Naive B cell (primary cell): ENCODE measurements at regions not wholly inside any gene's neighbourhood (a gene's known extent, or its start where the extent isn't known, plus 50 kb on each side); places are given as distances from the start of the nearest gene placed in this dataset.

Source experiments
- ATAC-seq, 2 donors: fragments of 150-1000 bp; cut with Tn5 transposase; 2 replicates each; pipeline ENCODE4 v1.10.0; 2021; ENCODE audit warnings: low read depth in 2 of 2, mild to moderate bottlenecking in 2 of 2, moderate library complexity in 2 of 2
- DNase-seq: peaks from one replicate; pipeline ENCODE4 v3.0.0; 2022
- H3K27ac Mint-ChIP-seq, 6 donors: one replicate each; pipeline ENCODE4 v1.8.0; 2020 to 2022; ENCODE audit warnings: mild to moderate bottlenecking in 6 of 6, mixed read lengths in 6 of 6, moderate library complexity in 5 of 6, inconsistent platforms in 2 of 6
- H3K27me3 Mint-ChIP-seq, 3 donors: one replicate each; pipeline ENCODE4 v1.8.0; 2021 to 2022; ENCODE audit warnings: mixed read lengths in 3 of 3, mild to moderate bottlenecking in 1 of 3
- H3K36me3 Mint-ChIP-seq, 2 donors: one replicate each; pipeline ENCODE4 v1.8.0; 2020 to 2022; ENCODE audit warnings: mixed read lengths in 2 of 2, inconsistent platforms in 1 of 2, mild to moderate bottlenecking in 1 of 2
- H3K4me1 Mint-ChIP-seq, 3 donors: one replicate each; pipeline ENCODE4 v1.8.0; 2020 to 2022; ENCODE audit warnings: mixed read lengths in 3 of 3, inconsistent platforms in 1 of 3, mild to moderate bottlenecking in 1 of 3, moderate library complexity in 1 of 3
- H3K4me3 Mint-ChIP-seq, 8 donors: one replicate each; pipeline ENCODE4 v1.8.0; 2020 to 2022; ENCODE audit warnings: mild to moderate bottlenecking in 8 of 8, mixed read lengths in 8 of 8, moderate library complexity in 8 of 8, inconsistent platforms in 2 of 8
- H3K9me3 Mint-ChIP-seq, 7 donors: one replicate each; pipeline ENCODE4 v1.8.0; 2020 to 2022; ENCODE audit warnings: mixed read lengths in 7 of 7, mild to moderate bottlenecking in 5 of 7, inconsistent platforms in 2 of 7, moderate library complexity in 1 of 7

- H3K4me1 Mint-ChIP-seq: no peaks in the 10 kb centered on the region
- no peaks in the 10 kb centered on the region for H3K36me3 Mint-ChIP-seq
- no peak for DNase-seq
- H3K27me3 Mint-ChIP-seq: peaks cover 9 to 33% (median 10%) of the 10 kb centered on the region in 3 donors
- H3K27ac Mint-ChIP-seq: no peak overlapping the region
- peaks cover 0 to 6% (median 0%) of the 10 kb centered on the region in 7 donors for H3K9me3 Mint-ChIP-seq
- no peak for ATAC-seq
- no peak overlapping the region for H3K4me3 Mint-ChIP-seq
These were observed 379.7 kb upstream of the EEF2KMT start for GRCh38 chr16:5477251-5477650.

GRCh38 chr16:5472552-5472951, 375.0 kb upstream of the EEF2KMT start:
- H3K36me3 Mint-ChIP-seq: no peaks in the 10 kb centered on the region
- H3K27ac Mint-ChIP-seq: no peak overlapping the region
- no peak overlapping the region for H3K4me3 Mint-ChIP-seq
- peaks cover 10 to 22% (median 14%) of the 10 kb centered on the region in 3 donors for H3K27me3 Mint-ChIP-seq
- no peak for ATAC-seq
- H3K4me1 Mint-ChIP-seq: no peaks in the 10 kb centered on the region
- H3K9me3 Mint-ChIP-seq: peaks cover 1 to 24% (median 6%) of the 10 kb centered on the region in 7 donors
- no peak for DNase-seq

GRCh38 chr16:5468488-5468887, 370.9 kb upstream of the EEF2KMT start:
- Mint-ChIP-seq H3K9me3 (peaks cover 1 to 24% (median 6%) of the 10 kb centered on the region in 7 donors), H3K4me3 (no peak overlapping the region), H3K27ac (no peak overlapping the region), H3K4me1 (no peaks in the 10 kb centered on the region), H3K27me3 (peaks cover 14 to 24% (median 16%) of the 10 kb centered on the region in 3 donors), H3K36me3 (no peaks in the 10 kb centered on the region)
- DNase-seq (no peak), ATAC-seq (no peak)

GRCh38 chr16:5467552-5467951, 370.0 kb upstream of the EEF2KMT start:
- H3K9me3 Mint-ChIP-seq: peaks cover 1 to 24% (median 4%) of the 10 kb centered on the region in 7 donors
- H3K27ac Mint-ChIP-seq: no peak overlapping the region
- DNase-seq (no peak), ATAC-seq (no peak)
- no peak overlapping the region for H3K4me3 Mint-ChIP-seq
- no peaks in the 10 kb centered on the region for H3K4me1 Mint-ChIP-seq
- H3K27me3 Mint-ChIP-seq: peaks cover 7 to 24% (median 8%) of the 10 kb centered on the region in 3 donors
- no peaks in the 10 kb centered on the region for H3K36me3 Mint-ChIP-seq

GRCh38 chr16:5466551-5466950, 369.0 kb upstream of the EEF2KMT start:
- peaks cover 0 to 15% (median 3%) of the 10 kb centered on the region in 3 donors for H3K27me3 Mint-ChIP-seq
- ATAC-seq (no peak), DNase-seq (no peak)
- no peaks in the 10 kb centered on the region for H3K36me3 Mint-ChIP-seq
- no peaks in the 10 kb centered on the region for H3K4me1 Mint-ChIP-seq
- no peak overlapping the region for H3K27ac Mint-ChIP-seq
- H3K4me3 Mint-ChIP-seq: no peak overlapping the region
- H3K9me3 Mint-ChIP-seq: peaks cover 1 to 24% (median 4%) of the 10 kb centered on the region in 7 donors

- peaks cover 1 to 24% (median 4%) of the 10 kb centered on the region in 7 donors for H3K9me3 Mint-ChIP-seq
- ATAC-seq: no peak
These were observed 368.1 kb upstream of the EEF2KMT start for GRCh38 chr16:5465714-5466113.

GRCh38 chr16:5463820-5464219, 366.2 kb upstream of the EEF2KMT start:
- ATAC-seq (no peak), DNase-seq (no peak)
- H3K27ac Mint-ChIP-seq: no peak overlapping the region
- H3K9me3 Mint-ChIP-seq: peaks cover 0 to 11% (median under 1%) of the 10 kb centered on the region in 7 donors
- H3K4me1 Mint-ChIP-seq: no peaks in the 10 kb centered on the region
- H3K27me3 Mint-ChIP-seq: peaks cover 0 to 15% (median 4%) of the 10 kb centered on the region in 3 donors
- no peaks in the 10 kb centered on the region for H3K36me3 Mint-ChIP-seq
- no peak overlapping the region for H3K4me3 Mint-ChIP-seq

More at GRCh38 chr16:5465714-5466113, 368.1 kb upstream of the EEF2KMT start:
- Mint-ChIP-seq H3K4me3 (no peak overlapping the region), H3K36me3 (no peaks in the 10 kb centered on the region), H3K4me1 (no peaks in the 10 kb centered on the region), H3K27me3 (peaks cover 0 to 15% (median 3%) of the 10 kb centered on the region in 3 donors), H3K27ac (no peak overlapping the region)
- DNase-seq: no peak

- Mint-ChIP-seq H3K36me3 (no peaks in the 10 kb centered on the region), H3K4me3 (no peak overlapping the region), H3K4me1 (no peaks in the 10 kb centered on the region), H3K27me3 (peaks cover 0 to 15% (median 6%) of the 10 kb centered on the region in 3 donors), H3K9me3 (peaks cover 0 to 9% (median 0%) of the 10 kb centered on the region in 7 donors), H3K27ac (no peak overlapping the region)
- DNase-seq: no peak
- no peak for ATAC-seq
These were observed 364.0 kb upstream of the EEF2KMT start for GRCh38 chr16:5461574-5461973.

- no peak for DNase-seq
- H3K4me3 Mint-ChIP-seq: no peak overlapping the region
- no peak overlapping the region for H3K27ac Mint-ChIP-seq
- H3K4me1 Mint-ChIP-seq: no peaks in the 10 kb centered on the region
- ATAC-seq: no peak
- H3K9me3 Mint-ChIP-seq: peaks cover 0 to 9% (median 0%) of the 10 kb centered on the region in 7 donors
- peaks cover 0 to 15% (median 6%) of the 10 kb centered on the region in 3 donors for H3K27me3 Mint-ChIP-seq
- no peaks in the 10 kb centered on the region for H3K36me3 Mint-ChIP-seq
These were observed 363.5 kb upstream of the EEF2KMT start for GRCh38 chr16:5461141-5461540.

GRCh38 chr16:5460701-5461100, 363.1 kb upstream of the EEF2KMT start:
- Mint-ChIP-seq H3K9me3 (peaks cover 0 to 9% (median 0%) of the 10 kb centered on the region in 7 donors), H3K4me3 (no peak overlapping the region), H3K36me3 (no peaks in the 10 kb centered on the region), H3K27ac (no peak overlapping the region), H3K4me1 (no peaks in the 10 kb centered on the region), H3K27me3 (peaks cover 0 to 10% (median 6%) of the 10 kb centered on the region in 3 donors)
- ATAC-seq (no peak), DNase-seq (no peak)

GRCh38 chr16:5459863-5460262, 362.3 kb upstream of the EEF2KMT start:
- no peak for DNase-seq
- H3K27ac Mint-ChIP-seq: no peak overlapping the region
- H3K27me3 Mint-ChIP-seq: peaks cover 0 to 9% (median 6%) of the 10 kb centered on the region in 3 donors
- H3K4me1 Mint-ChIP-seq: no peaks in the 10 kb centered on the region
- H3K4me3 Mint-ChIP-seq: no peak overlapping the region
- H3K36me3 Mint-ChIP-seq: no peaks in the 10 kb centered on the region
- peaks cover 0 to 12% (median 0%) of the 10 kb centered on the region in 7 donors for H3K9me3 Mint-ChIP-seq
- no peak for ATAC-seq

GRCh38 chr16:5455110-5455509, 357.5 kb upstream of the EEF2KMT start:
- no peaks in the 10 kb centered on the region for H3K4me1 Mint-ChIP-seq
- no peak for ATAC-seq
- H3K36me3 Mint-ChIP-seq: no peaks in the 10 kb centered on the region
- H3K9me3 Mint-ChIP-seq: peaks cover 0 to 14% (median 2%) of the 10 kb centered on the region in 7 donors
- DNase-seq: no peak
- no peak overlapping the region for H3K4me3 Mint-ChIP-seq
- H3K27ac Mint-ChIP-seq: no peak overlapping the region
- H3K27me3 Mint-ChIP-seq: peaks cover 4 to 19% (median 16%) of the 10 kb centered on the region in 3 donors

GRCh38 chr16:5454349-5454748, 356.8 kb upstream of the EEF2KMT start:
- no peak for ATAC-seq
- Mint-ChIP-seq H3K4me1 (no peaks in the 10 kb centered on the region), H3K27me3 (peaks cover 4 to 21% (median 16%) of the 10 kb centered on the region in 3 donors), H3K9me3 (peaks cover 0 to 8% (median 2%) of the 10 kb centered on the region in 7 donors), H3K36me3 (no peaks in the 10 kb centered on the region), H3K4me3 (no peak overlapping the region), H3K27ac (no peak overlapping the region)
- DNase-seq: no peak

GRCh38 chr16:5451641-5452040, 354.0 kb upstream of the EEF2KMT start:
- no peak for ATAC-seq
- H3K4me1 Mint-ChIP-seq: no peaks in the 10 kb centered on the region
- no peak overlapping the region for H3K4me3 Mint-ChIP-seq
- peaks cover 4 to 21% (median 21%) of the 10 kb centered on the region in 3 donors for H3K27me3 Mint-ChIP-seq
- peaks cover 0 to 20% (median 5%) of the 10 kb centered on the region in 7 donors for H3K9me3 Mint-ChIP-seq
- DNase-seq: no peak
- H3K36me3 Mint-ChIP-seq: no peaks in the 10 kb centered on the region
- H3K27ac Mint-ChIP-seq: peak overlapping the region in 1 of 6 donors; percentile 48
